Neuronal stem cell (in vitro differentiated cells): ENCODE measurements at regions not wholly inside any gene's neighbourhood (a gene's known extent, or its start where the extent isn't known, plus 50 kb on each side); places are given as distances from the start of the nearest gene placed in this dataset.
A peak's percentile ranks its signal among the peaks of the same experiment; 100 is the strongest.

Experiments
- DNase-seq: peaks from one replicate; pipeline ENCODE4 v3.0.0-alpha.2; 2013; ENCODE audit warnings: low spot score
- H2AFZ ChIP-seq: one replicate; pipeline ENCODE4 v1.6.1; 2013; ENCODE audit warnings: mild to moderate bottlenecking, low read length, inconsistent platforms
- H2AK5ac ChIP-seq: 2 replicates; pipeline ENCODE4 v1.6.1; 2013; ENCODE audit warnings: low read depth, mild to moderate bottlenecking, inconsistent platforms, low read length, moderate library complexity, mixed read lengths
- H2BK120ac ChIP-seq: 2 replicates; pipeline ENCODE4 v1.6.1; 2013; ENCODE audit warnings: low read depth, mild to moderate bottlenecking, inconsistent platforms, low read length, moderate library complexity, mixed read lengths
- H2BK12ac ChIP-seq: one replicate; pipeline ENCODE4 v1.6.1; 2013; ENCODE audit warnings: low read length, inconsistent platforms
- H2BK15ac ChIP-seq: 2 replicates; pipeline ENCODE4 v1.6.1; 2013; ENCODE audit warnings: mild to moderate bottlenecking, low read length, inconsistent platforms, mixed read lengths
- H2BK5ac ChIP-seq: one replicate; pipeline ENCODE4 v1.6.1; 2013; ENCODE audit warnings: inconsistent platforms, mild to moderate bottlenecking, low read length, moderate library complexity
- H3K14ac ChIP-seq: one replicate; pipeline ENCODE4 v1.6.1; 2013; ENCODE audit warnings: low read length, inconsistent platforms
- H3K18ac ChIP-seq: 2 replicates; pipeline ENCODE4 v1.6.1; 2013; ENCODE audit warnings: low read length, inconsistent platforms
- H3K23ac ChIP-seq: 2 replicates; pipeline ENCODE4 v1.6.1; 2013; ENCODE audit warnings: low read depth, mild to moderate bottlenecking, mixed read lengths, low read length, inconsistent platforms; ENCODE audit not compliant: poor library complexity
- H3K27ac ChIP-seq: replicated peaks from 3 replicates; pipeline ENCODE4 v1.5.1; 2013; ENCODE audit warnings: low read length, inconsistent platforms
- H3K27me3 ChIP-seq, 3 experiments: 2 replicates each; pipeline ENCODE4 v1.6.1; 2013; ENCODE audit warnings: low read length in 3 of 3, mild to moderate bottlenecking in 2 of 3, inconsistent platforms in 1 of 3, low read depth in 1 of 3, mixed read lengths in 1 of 3, moderate library complexity in 1 of 3; ENCODE audit not compliant: control insufficient read depth in 3 of 3, insufficient read depth in 3 of 3
- H3K36me3 ChIP-seq, 2 donors: replicated peaks in 1 of 2; 2 replicates each; pipeline ENCODE4 v1.6.1; 2013; ENCODE audit warnings: low read length in 2 of 2; ENCODE audit not compliant: control insufficient read depth in 2 of 2, insufficient read depth in 2 of 2
- H3K4ac ChIP-seq: 2 replicates; pipeline ENCODE4 v1.6.1; 2013; ENCODE audit warnings: inconsistent platforms, mild to moderate bottlenecking, low read length, moderate library complexity
- H3K4me1 ChIP-seq, 2 donors: 1 replicate in 1 of 2; 2 replicates in 1 of 2; pipeline ENCODE4 v1.6.1; 2013; ENCODE audit warnings: low read length in 2 of 2, low read depth in 1 of 2; ENCODE audit not compliant: control insufficient read depth in 2 of 2, insufficient read depth in 1 of 2
- H3K4me2 ChIP-seq: one replicate; pipeline ENCODE4 v1.6.1; 2013; ENCODE audit warnings: mild to moderate bottlenecking, low read length, inconsistent platforms; ENCODE audit not compliant: insufficient read depth, poor library complexity, severe bottlenecking
- H3K4me3 ChIP-seq, 2 donors: 2 replicates each; pipeline ENCODE4 v1.5.1; 2013; ENCODE audit warnings: low read length in 2 of 2, mild to moderate bottlenecking in 2 of 2, inconsistent platforms in 1 of 2, moderate library complexity in 1 of 2
- H3K79me1 ChIP-seq: one replicate; pipeline ENCODE4 v1.6.1; 2013; ENCODE audit warnings: low read depth, mild to moderate bottlenecking, inconsistent platforms, low read length, moderate library complexity
- H3K9ac ChIP-seq: one replicate; pipeline ENCODE4 v1.6.1; 2013; ENCODE audit warnings: mild to moderate bottlenecking, low read depth, low read length, inconsistent platforms; ENCODE audit not compliant: poor library complexity
- H3K9me3 ChIP-seq, 2 donors: replicated peaks in 1 of 2; 2 replicates each; pipeline versions ENCODE3 to v1.6.1; 2013; ENCODE audit warnings: low read length in 2 of 2, mild to moderate bottlenecking in 2 of 2, inconsistent platforms in 1 of 2, low read depth in 1 of 2, mixed read lengths in 1 of 2, moderate library complexity in 1 of 2; ENCODE audit not compliant: control insufficient read depth in 2 of 2, insufficient read depth in 1 of 2
- H4K8ac ChIP-seq: one replicate; pipeline ENCODE4 v1.6.1; 2013; ENCODE audit warnings: low read depth, mild to moderate bottlenecking, inconsistent platforms, low read length, moderate library complexity
- H4K91ac ChIP-seq: one replicate; pipeline ENCODE4 v1.6.1; 2013; ENCODE audit warnings: low read length, low read depth, mild to moderate bottlenecking, inconsistent platforms; ENCODE audit not compliant: poor library complexity
- WGBS, 2 donors: extraction: QIAGEN DNeasy Blood & Tissue Kit; methylation state at CpG; one replicate each; pipeline ENCODE4 v1.1.7; 2013; ENCODE audit warnings: missing lambda C conversion rate in 2 of 2, mixed read lengths in 1 of 2; ENCODE audit not compliant: insufficient read length in 2 of 2, insufficient replicate concordance in 1 of 2; ENCODE audit errors: extremely low coverage in 2 of 2; 5-methylcytosine and 5-hydroxymethylcytosine counted together

GRCh38 chr10:107437921-107438320 is 273.4 kb upstream of the SORCS1 start:
- Histone ChIP-seq H4K91ac (no peak overlapping the region), H2AK5ac (no peak overlapping the region), H3K14ac (no peak overlapping the region), H3K18ac (no peak overlapping the region), H3K4me1 (no peaks in the 10 kb centered on the region), H3K27ac (no peak overlapping the region), H3K4ac (no peak overlapping the region), H4K8ac (no peak overlapping the region), H2BK15ac (no peak overlapping the region), H3K79me1 (no peaks in the 10 kb centered on the region), H2BK5ac (no peak overlapping the region), H3K4me3 (no peak overlapping the region), H3K36me3 (no peaks in the 10 kb centered on the region), H3K9ac (no peak overlapping the region), H3K4me2 (no peak overlapping the region), H3K27me3 (no peaks in the 10 kb centered on the region), H3K23ac (no peak overlapping the region), H2BK120ac (no peak overlapping the region), H2AFZ (peak overlapping the region; percentile 22), H3K9me3 (no peaks in the 10 kb centered on the region), H2BK12ac (no peak overlapping the region)
- no peak for DNase-seq
- no CpG with 5 or more reads among the region's 2 CpGs for WGBS, 2 donors

GRCh38 chr10:107436568-107436967 is 272.1 kb upstream of the SORCS1 start:
- Histone ChIP-seq H2AFZ (no peak overlapping the region), H4K8ac (no peak overlapping the region), H3K36me3 (no peaks in the 10 kb centered on the region), H3K27ac (no peak overlapping the region), H3K23ac (no peak overlapping the region), H3K9ac (no peak overlapping the region), H2AK5ac (no peak overlapping the region), H3K4me3 (no peak overlapping the region), H3K14ac (no peak overlapping the region), H3K27me3 (no peaks in the 10 kb centered on the region), H2BK15ac (no peak overlapping the region), H2BK120ac (no peak overlapping the region), H2BK5ac (no peak overlapping the region), H4K91ac (no peak overlapping the region), H3K4me1 (no peaks in the 10 kb centered on the region), H3K18ac (no peak overlapping the region), H3K79me1 (no peaks in the 10 kb centered on the region), H3K9me3 (no peaks in the 10 kb centered on the region), H2BK12ac (no peak overlapping the region), H3K4me2 (no peak overlapping the region), H3K4ac (no peak overlapping the region)
- DNase-seq: no peak
- 100% methylated on average over 1 of the region's 1 CpG for WGBS, 2 donors

GRCh38 chr10:107434854-107435253 is 270.3 kb upstream of the SORCS1 start:
- no peaks in the 10 kb centered on the region for H3K27me3 ChIP-seq
- H2AK5ac ChIP-seq: no peak overlapping the region
- H2BK5ac ChIP-seq: no peak overlapping the region
- WGBS, 2 donors: no CpG with 5 or more reads among the region's 5 CpGs
- no peak for DNase-seq
- no peak overlapping the region for H3K27ac ChIP-seq
- H3K36me3 ChIP-seq: no peaks in the 10 kb centered on the region
- no peak overlapping the region for H3K18ac ChIP-seq
- no peak overlapping the region for H4K8ac ChIP-seq
- no peak overlapping the region for H2BK15ac ChIP-seq
- H3K14ac ChIP-seq: no peak overlapping the region
- H3K79me1 ChIP-seq: no peaks in the 10 kb centered on the region
- H3K4ac ChIP-seq: no peak overlapping the region
- H2BK12ac ChIP-seq: no peak overlapping the region
- H3K9me3 ChIP-seq: no peaks in the 10 kb centered on the region
- no peak overlapping the region for H3K4me3 ChIP-seq
- no peak overlapping the region for H3K23ac ChIP-seq
- no peaks in the 10 kb centered on the region for H3K4me1 ChIP-seq
- H3K4me2 ChIP-seq: no peak overlapping the region
- H3K9ac ChIP-seq: no peak overlapping the region
- H4K91ac ChIP-seq: no peak overlapping the region
- no peak overlapping the region for H2BK120ac ChIP-seq
- H2AFZ ChIP-seq: no peak overlapping the region

- Histone ChIP-seq H3K14ac (no peak overlapping the region), H2AK5ac (no peak overlapping the region), H3K4me3 (no peak overlapping the region), H3K27me3 (no peaks in the 10 kb centered on the region), H2BK5ac (no peak overlapping the region), H3K36me3 (no peaks in the 10 kb centered on the region), H2BK15ac (no peak overlapping the region), H3K4me2 (no peak overlapping the region), H2BK12ac (no peak overlapping the region), H3K79me1 (no peaks in the 10 kb centered on the region), H3K23ac (no peak overlapping the region), H2BK120ac (no peak overlapping the region), H3K9me3 (no peaks in the 10 kb centered on the region), H4K8ac (no peak overlapping the region), H3K4me1 (no peaks in the 10 kb centered on the region), H3K18ac (no peak overlapping the region), H3K27ac (no peak overlapping the region), H3K4ac (no peak overlapping the region), H4K91ac (no peak overlapping the region), H3K9ac (no peak overlapping the region), H2AFZ (no peak overlapping the region)
- no peak for DNase-seq
- no CpG with 5 or more reads among the region's 1 CpG for WGBS, 2 donors
These were observed 269.7 kb upstream of the SORCS1 start for GRCh38 chr10:107434201-107434600.
